Breast epithelium (tissue), 4 donors: ENCODE measurements at regions not wholly inside any gene's neighbourhood (a gene's known extent, or its start where the extent isn't known, plus 50 kb on each side); places are given as distances from the start of the nearest gene placed in this dataset.

Source experiments
- DNase-seq, 2 donors: peaks; one replicate each; pipeline ENCODE4 v3.0.0-alpha.2; 2019; ENCODE audit warnings: low spot score in 2 of 2
- H3K27ac ChIP-seq, 2 donors: fragments of 200-600 bp; sonication (generic) in 1 of 2; one replicate each; pipeline ENCODE4 v1.5.1; 2016 to 2019; ENCODE audit warnings: mild to moderate bottlenecking in 1 of 2
- H3K27me3 ChIP-seq, 2 donors: fragments of 200-600 bp; sonication (generic) in 1 of 2; one replicate each; pipeline versions ENCODE4 v1.5.1 to v1.6.0; 2017 to 2019; ENCODE audit warnings: control low read depth in 1 of 2, mild to moderate bottlenecking in 1 of 2
- H3K36me3 ChIP-seq: fragments of 200-600 bp; one replicate; pipeline ENCODE4 v1.5.1; 2019
- H3K4me1 ChIP-seq, 2 donors: fragments of 200-600 bp; sonication (generic); one replicate each; pipeline ENCODE4 v1.5.1; 2016 to 2019; ENCODE audit warnings: control low read depth in 1 of 2
- H3K4me3 ChIP-seq, 3 donors: fragments of 200-600 bp; sonication (generic); 1 replicate in 2 of 3; 2 replicates in 1 of 3; pipeline ENCODE4 v1.5.1; 2016 to 2019; ENCODE audit warnings: mild to moderate bottlenecking in 3 of 3, moderate library complexity in 2 of 3
- H3K9me3 ChIP-seq, 2 donors: fragments of 200-600 bp; sonication (generic) in 1 of 2; one replicate each; pipeline ENCODE4 v1.5.1; 2016 to 2019; ENCODE audit warnings: control low read depth in 1 of 2
- POLR2A ChIP-seq: fragments of 450-650 bp; IDR thresholded peaks from one replicate; pipeline ENCODE4 v1.6.1; 2016; ENCODE audit warnings: antibody characterized with exemption, mild to moderate bottlenecking, moderate library complexity
- POLR2AphosphoS5 ChIP-seq, 3 donors: sonication (generic); formaldehyde crosslinking; IDR thresholded peaks; one replicate each; pipeline ENCODE4 v1.6.1; 2017; ENCODE audit warnings: antibody characterized with exemption in 3 of 3
- intact Hi-C: fragments of 100-400 bp; cut with DNase I; formaldehyde crosslinking; loops from one replicate; pipeline ENCODE4 v1.15.1; 2023; ENCODE audit warnings: low total_unique reads
- TF ChIP-seq, protein P1 (sequence below), 3 donors: fragments of 450-650 bp; IDR thresholded peaks; one replicate each; pipeline ENCODE4 v1.5.1; 2016 to 2017; ENCODE audit warnings: antibody characterized with exemption in 3 of 3, mild to moderate bottlenecking in 3 of 3, moderate library complexity in 3 of 3

- intact Hi-C loops: no loop called here
These were observed 1805.5 kb downstream of the BRINP3 start for GRCh38 chr1:188672153-188672552.

DNA sequence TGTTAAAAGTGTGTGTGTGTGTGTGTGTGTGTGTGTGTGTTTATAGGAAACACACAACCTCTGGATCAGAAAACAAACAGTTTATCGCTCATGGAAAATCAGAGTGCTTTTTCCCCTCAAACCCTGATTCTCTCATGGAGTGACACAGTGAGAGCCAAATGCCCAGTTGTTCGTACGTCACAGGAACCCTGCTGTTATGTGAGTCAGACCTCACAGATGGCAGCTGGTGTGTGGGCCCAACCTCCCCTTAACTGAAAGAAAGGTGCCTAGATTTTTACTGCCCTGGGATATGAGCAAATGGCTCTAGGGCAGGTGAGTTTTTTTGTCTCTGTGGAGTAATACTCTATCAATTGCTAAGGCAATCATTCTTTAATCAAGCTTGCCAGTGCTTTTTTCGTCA lies 1788.1 kb downstream of the BRINP3 start:
- no peak for DNase-seq
- no peak overlapping the region for H3K27ac ChIP-seq
- no peaks in the 10 kb centered on the region for H3K4me1 ChIP-seq
- H3K9me3 ChIP-seq: no peaks in the 10 kb centered on the region
- no peak for TF ChIP-seq POLR2A
- no peak for TF ChIP-seq POLR2AphosphoS5 (IDR thresholded peaks at IDR 0.05)
- TF ChIP-seq, protein P1, sequence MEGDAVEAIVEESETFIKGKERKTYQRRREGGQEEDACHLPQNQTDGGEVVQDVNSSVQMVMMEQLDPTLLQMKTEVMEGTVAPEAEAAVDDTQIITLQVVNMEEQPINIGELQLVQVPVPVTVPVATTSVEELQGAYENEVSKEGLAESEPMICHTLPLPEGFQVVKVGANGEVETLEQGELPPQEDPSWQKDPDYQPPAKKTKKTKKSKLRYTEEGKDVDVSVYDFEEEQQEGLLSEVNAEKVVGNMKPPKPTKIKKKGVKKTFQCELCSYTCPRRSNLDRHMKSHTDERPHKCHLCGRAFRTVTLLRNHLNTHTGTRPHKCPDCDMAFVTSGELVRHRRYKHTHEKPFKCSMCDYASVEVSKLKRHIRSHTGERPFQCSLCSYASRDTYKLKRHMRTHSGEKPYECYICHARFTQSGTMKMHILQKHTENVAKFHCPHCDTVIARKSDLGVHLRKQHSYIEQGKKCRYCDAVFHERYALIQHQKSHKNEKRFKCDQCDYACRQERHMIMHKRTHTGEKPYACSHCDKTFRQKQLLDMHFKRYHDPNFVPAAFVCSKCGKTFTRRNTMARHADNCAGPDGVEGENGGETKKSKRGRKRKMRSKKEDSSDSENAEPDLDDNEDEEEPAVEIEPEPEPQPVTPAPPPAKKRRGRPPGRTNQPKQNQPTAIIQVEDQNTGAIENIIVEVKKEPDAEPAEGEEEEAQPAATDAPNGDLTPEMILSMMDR (IDR thresholded peaks at IDR 0.05): no peak
- H3K27me3 ChIP-seq: no peaks in the 10 kb centered on the region
- H3K4me3 ChIP-seq: no peak overlapping the region
- no peaks in the 10 kb centered on the region for H3K36me3 ChIP-seq
- intact Hi-C loops: no loop called here

More at GRCh38 chr1:188672153-188672552, 1805.5 kb downstream of the BRINP3 start:
- Histone ChIP-seq H3K4me3 (no peak overlapping the region), H3K36me3 (no peaks in the 10 kb centered on the region), H3K9me3 (no peaks in the 10 kb centered on the region), H3K27me3 (no peaks in the 10 kb centered on the region), H3K4me1 (no peaks in the 10 kb centered on the region), H3K27ac (no peak overlapping the region)
- TF ChIP-seq, protein P1 (IDR thresholded peaks at IDR 0.05): no peak
- TF ChIP-seq POLR2AphosphoS5 (IDR thresholded peaks at IDR 0.05) (no peak), POLR2A (no peak)
- DNase-seq: no peak

GRCh38 chr1:188700116-188700515 lies 1777.5 kb downstream of the BRINP3 start:
- DNase-seq: no peak
- Histone ChIP-seq H3K27ac (no peak overlapping the region), H3K27me3 (no peaks in the 10 kb centered on the region), H3K9me3 (no peaks in the 10 kb centered on the region), H3K4me3 (no peak overlapping the region), H3K36me3 (no peaks in the 10 kb centered on the region), H3K4me1 (no peaks in the 10 kb centered on the region)
- intact Hi-C loops: no loop called here
- no peak for TF ChIP-seq POLR2A
- no peak for TF ChIP-seq POLR2AphosphoS5 (IDR thresholded peaks at IDR 0.05)
- TF ChIP-seq, protein P1 (IDR thresholded peaks at IDR 0.05): no peak

GRCh38 chr1:188706742-188707141 lies 1770.9 kb downstream of the BRINP3 start:
- no peaks in the 10 kb centered on the region for H3K27me3 ChIP-seq
- TF ChIP-seq, protein P1 (IDR thresholded peaks at IDR 0.05): no peak
- TF ChIP-seq POLR2A: no peak
- no peak for TF ChIP-seq POLR2AphosphoS5 (IDR thresholded peaks at IDR 0.05)
- no peaks in the 10 kb centered on the region for H3K36me3 ChIP-seq
- no peaks in the 10 kb centered on the region for H3K4me1 ChIP-seq
- H3K4me3 ChIP-seq: no peak overlapping the region
- no peak for DNase-seq
- H3K27ac ChIP-seq: no peak overlapping the region
- intact Hi-C loops: no loop called here
- no peaks in the 10 kb centered on the region for H3K9me3 ChIP-seq

GRCh38 chr1:188708795-188709535 lies 1768.7 kb downstream of the BRINP3 start:
- intact Hi-C loops: no loop called here
- no peak overlapping the region for H3K4me3 ChIP-seq
- DNase-seq: no peak
- no peaks in the 10 kb centered on the region for H3K4me1 ChIP-seq
- H3K9me3 ChIP-seq: no peaks in the 10 kb centered on the region
- H3K27ac ChIP-seq: no peak overlapping the region
- H3K27me3 ChIP-seq: no peaks in the 10 kb centered on the region
- no peaks in the 10 kb centered on the region for H3K36me3 ChIP-seq
- TF ChIP-seq POLR2A (no peak), POLR2AphosphoS5 (IDR thresholded peaks at IDR 0.05) (no peak)
- TF ChIP-seq, protein P1 (IDR thresholded peaks at IDR 0.05): no peak
